ENCODE measurements at regions not wholly inside any gene's neighbourhood (a gene's known extent, or its start where the extent isn't known, plus 50 kb on each side); places are given as distances from the start of the nearest gene placed in this dataset.

- TF ChIP-seq CTCF (IDR thresholded peaks at IDR 0.05) (no peak), EZH2 (IDR thresholded peaks at IDR 0.05; ENCODE audit: borderline replicate concordance, insufficient read depth, low read depth, low read length, poor library complexity, severe bottlenecking) (no peak)
- no peaks in the 10 kb centered on the region for H3K9me3 ChIP-seq (ENCODE audit: control extremely low read depth in 1 of 3, control insufficient read depth in 2 of 3, insufficient read depth in 1 of 3, low read length in 2 of 3)
- H3K27me3 Mint-ChIP-seq: no peaks in the 10 kb centered on the region
- ChIA-PET CTCF (interaction anchor here (2.6 kb wide), 1 partner anchor 1072 kb away, joined by 7 read pairs; no protein-coding TSS in a partner anchor), POLR2A (no interaction called here)
- DNase-seq (no peak), ATAC-seq (ENCODE audit: low read depth) (no peak)
- H3K9ac ChIP-seq (ENCODE audit: low read length): no peak overlapping the region
- H3K27ac Mint-ChIP-seq: no peak overlapping the region
- H3K27ac ChIP-seq (ENCODE audit: low read length in 2 of 2): no peak overlapping the region
- H3K4me1 ChIP-seq (ENCODE audit: control insufficient read depth in 2 of 2, insufficient read depth in 2 of 2, low read length in 2 of 2): no peaks in the 10 kb centered on the region
- intact Hi-C loops (cut with micrococcal nuclease): no loop called here
- H3K4me3 Mint-ChIP-seq: no peak overlapping the region
- no peak overlapping the region for H3K4me2 ChIP-seq (replicated peaks; ENCODE audit: low read depth, low read length, poor library complexity, severe bottlenecking)
- no peaks in the 10 kb centered on the region for H4K20me1 ChIP-seq (ENCODE audit: control insufficient read depth, insufficient read depth, low read length, poor library complexity, severe bottlenecking)
- H3K79me2 ChIP-seq (ENCODE audit: control insufficient read depth, insufficient read depth, low read length): no peaks in the 10 kb centered on the region
- H3K4me3 ChIP-seq (ENCODE audit: control extremely low read depth in 1 of 5, extremely low read depth in 1 of 5, insufficient read depth in 1 of 5, low read depth in 2 of 5, low read length in 4 of 5): no peak overlapping the region
- H3K9me3 Mint-ChIP-seq (ENCODE audit: insufficient read depth): peaks cover 2% of the 10 kb centered on the region
- 96% methylated on average over 3 of the region's 3 CpGs for WGBS (ENCODE audit: insufficient coverage)
- no peaks in the 10 kb centered on the region for H3K36me3 ChIP-seq (replicated peaks in 1 of 2; ENCODE audit: control extremely low read depth in 1 of 2, control insufficient read depth in 1 of 2, extremely low read depth in 1 of 2, insufficient read depth in 2 of 2, low read length in 1 of 2)
- no peaks in the 10 kb centered on the region for H3K27me3 ChIP-seq (replicated peaks in 1 of 4; ENCODE audit: control extremely low read depth in 1 of 4, control insufficient read depth in 3 of 4, insufficient read depth in 4 of 4, low read length in 3 of 4)
- H3K4me1 Mint-ChIP-seq: no peaks in the 10 kb centered on the region
- no peak overlapping the region for H2AFZ ChIP-seq (ENCODE audit: insufficient read depth, low read depth, low read length, poor library complexity, severe bottlenecking)
Measured at GRCh38 chr1:96979304-96980268, 258.0 kb downstream of the PTBP2 start.

DNA sequence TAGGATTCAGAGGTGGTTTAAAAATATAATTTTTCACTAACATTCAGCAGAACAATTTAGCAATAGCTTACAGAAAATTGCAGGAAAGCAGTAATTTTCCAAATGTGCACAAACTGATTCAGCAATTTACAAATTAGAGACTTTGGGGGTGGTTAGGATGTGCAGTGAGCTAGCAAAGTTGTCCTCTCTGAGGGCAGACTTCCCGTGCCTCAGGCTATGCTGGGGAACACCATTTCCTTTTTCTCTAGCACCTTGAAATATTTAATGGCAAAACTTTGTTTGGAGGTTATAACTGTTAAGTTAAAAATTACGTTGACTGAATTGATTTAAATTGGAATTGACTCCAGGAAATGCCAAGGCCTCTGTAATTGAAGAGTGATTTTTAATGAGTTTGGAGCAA, 258.9 kb downstream of the PTBP2 start:
- no peak overlapping the region for H3K4me2 ChIP-seq (replicated peaks; ENCODE audit: low read depth, low read length, poor library complexity, severe bottlenecking)
- no peak overlapping the region for H3K9ac ChIP-seq (ENCODE audit: low read length)
- H4K20me1 ChIP-seq (ENCODE audit: control insufficient read depth, insufficient read depth, low read length, poor library complexity, severe bottlenecking): no peaks in the 10 kb centered on the region
- no peak overlapping the region for H3K4me3 ChIP-seq (ENCODE audit: control extremely low read depth in 1 of 5, extremely low read depth in 1 of 5, insufficient read depth in 1 of 5, low read depth in 2 of 5, low read length in 4 of 5)
- TF ChIP-seq EZH2 (IDR thresholded peaks at IDR 0.05; ENCODE audit: borderline replicate concordance, insufficient read depth, low read depth, low read length, poor library complexity, severe bottlenecking): no peak
- TF ChIP-seq CTCF (IDR thresholded peaks at IDR 0.05): no peak
- intact Hi-C loops (cut with micrococcal nuclease): no loop called here
- 100% methylated on average over 1 of the region's 2 CpGs for WGBS (ENCODE audit: insufficient coverage)
- CTCF ChIA-PET: no interaction called here
- Mint-ChIP-seq H3K27me3 (no peaks in the 10 kb centered on the region), H3K4me1 (no peaks in the 10 kb centered on the region), H3K4me3 (no peak overlapping the region), H3K9me3 (ENCODE audit: insufficient read depth) (peaks cover 4% of the 10 kb centered on the region), H3K27ac (no peak overlapping the region)
- no peaks in the 10 kb centered on the region for H3K36me3 ChIP-seq (replicated peaks in 1 of 2; ENCODE audit: control extremely low read depth in 1 of 2, control insufficient read depth in 1 of 2, extremely low read depth in 1 of 2, insufficient read depth in 2 of 2, low read length in 1 of 2)
- no peak overlapping the region for H2AFZ ChIP-seq (ENCODE audit: insufficient read depth, low read depth, low read length, poor library complexity, severe bottlenecking)
- H3K79me2 ChIP-seq (ENCODE audit: control insufficient read depth, insufficient read depth, low read length): no peaks in the 10 kb centered on the region
- POLR2A ChIA-PET: no interaction called here
- H3K27ac ChIP-seq (ENCODE audit: low read length in 2 of 2): no peak overlapping the region
- H3K27me3 ChIP-seq (replicated peaks in 1 of 4; ENCODE audit: control extremely low read depth in 1 of 4, control insufficient read depth in 3 of 4, insufficient read depth in 4 of 4, low read length in 3 of 4): no peaks in the 10 kb centered on the region
- DNase-seq (no peak), ATAC-seq (ENCODE audit: low read depth) (no peak)
- no peaks in the 10 kb centered on the region for H3K9me3 ChIP-seq (ENCODE audit: control extremely low read depth in 1 of 3, control insufficient read depth in 2 of 3, insufficient read depth in 1 of 3, low read length in 2 of 3)
- H3K4me1 ChIP-seq (ENCODE audit: control insufficient read depth in 2 of 2, insufficient read depth in 2 of 2, low read length in 2 of 2): no peaks in the 10 kb centered on the region

Measured in B cell (primary cell).